Inflammatory macrophage treated with lipopolysaccharide for 1 hour (primary cell): ENCODE measurements at regions not wholly inside any gene's neighbourhood (a gene's known extent, or its start where the extent isn't known, plus 50 kb on each side); places are given as distances from the start of the nearest gene placed in this dataset.

Source experiments
- DNase-seq, 2 donors: peaks; one replicate each; pipeline ENCODE4 v3.0.0-alpha.2; 2020 to 2022

DNA sequence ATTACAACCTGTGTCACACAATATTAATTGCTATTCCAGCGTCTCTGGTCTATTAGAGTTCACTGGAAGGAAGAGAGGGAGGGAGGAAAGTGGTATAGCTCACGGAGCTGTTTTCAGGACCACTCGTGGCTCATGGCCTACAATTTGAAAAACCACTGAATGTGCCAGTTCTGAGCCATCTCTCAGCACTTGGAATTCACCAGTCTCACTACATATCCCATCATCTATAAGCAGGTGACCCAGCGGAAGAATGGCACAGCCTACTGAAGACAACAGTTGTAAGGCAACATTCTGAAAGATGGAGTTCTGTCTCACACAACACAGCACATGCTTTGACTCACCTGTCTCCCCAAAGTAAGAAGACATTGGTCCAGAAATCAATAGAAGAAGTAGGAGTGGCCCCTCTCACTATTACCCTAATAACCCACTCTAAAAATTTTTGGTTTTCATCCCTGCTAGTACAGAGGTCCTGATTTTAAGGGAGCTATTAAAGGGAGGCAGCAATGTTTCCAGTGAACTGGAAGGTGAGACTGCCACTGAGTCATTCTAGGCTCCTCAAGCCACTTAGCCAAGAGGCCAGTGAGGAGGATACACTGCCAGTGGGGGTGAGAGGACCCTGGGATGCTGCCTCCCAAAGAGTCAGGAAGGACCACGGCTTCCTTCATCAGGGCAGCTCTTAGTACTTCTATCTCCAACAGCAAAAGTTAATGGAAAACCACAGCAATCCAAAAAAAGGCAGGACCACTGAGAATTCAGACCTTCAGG, 50.0 kb upstream of the DOCK9 start:
- DNase-seq: no peak

- peak in 1 of 2 donors; percentile 17 for DNase-seq
Observed at GRCh38 chr13:99028890-99029289, 51.0 kb upstream of the DOCK9 start.

DNA sequence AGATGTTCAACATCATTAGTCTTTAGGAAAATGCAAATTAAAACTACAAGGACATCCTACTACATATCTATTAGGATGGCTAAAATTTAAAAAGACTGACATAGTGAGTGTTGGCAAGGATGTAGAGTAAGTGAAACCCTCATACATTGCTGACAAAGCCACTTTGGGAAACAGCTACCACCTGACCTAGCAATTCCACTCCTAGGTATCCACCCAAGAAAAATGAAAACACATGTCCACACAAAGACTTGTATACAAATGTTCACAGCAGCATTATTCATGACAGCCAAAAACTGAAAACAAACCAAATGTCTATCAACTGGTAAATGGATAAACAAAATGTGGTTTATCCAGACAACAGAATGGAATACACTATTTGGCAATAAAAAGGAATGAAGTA, 51.7 kb upstream of the DOCK9 start:
- no peak for DNase-seq

DNA sequence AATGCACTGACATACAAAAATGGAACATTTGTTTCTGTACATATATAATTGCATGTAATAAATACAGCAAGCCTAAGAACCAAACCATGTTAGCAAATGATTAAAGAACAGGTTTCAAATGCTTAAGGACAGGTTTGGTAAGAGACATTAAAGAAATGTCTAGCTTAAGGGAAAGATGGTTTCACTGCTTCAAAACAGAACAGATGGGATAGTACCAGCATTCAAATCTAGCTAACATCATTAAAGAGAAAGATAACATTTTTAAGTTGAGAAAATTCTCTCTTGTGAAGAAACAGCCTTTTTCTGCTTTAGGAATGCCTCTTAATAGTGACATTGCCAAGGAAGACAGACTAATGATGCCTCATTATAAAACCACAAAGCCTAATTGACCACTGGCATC, 52.5 kb upstream of the DOCK9 start:
- DNase-seq: no peak

GRCh38 chr13:99031832-99032231, 54.0 kb upstream of the DOCK9 start:
- no peak for DNase-seq

DNA sequence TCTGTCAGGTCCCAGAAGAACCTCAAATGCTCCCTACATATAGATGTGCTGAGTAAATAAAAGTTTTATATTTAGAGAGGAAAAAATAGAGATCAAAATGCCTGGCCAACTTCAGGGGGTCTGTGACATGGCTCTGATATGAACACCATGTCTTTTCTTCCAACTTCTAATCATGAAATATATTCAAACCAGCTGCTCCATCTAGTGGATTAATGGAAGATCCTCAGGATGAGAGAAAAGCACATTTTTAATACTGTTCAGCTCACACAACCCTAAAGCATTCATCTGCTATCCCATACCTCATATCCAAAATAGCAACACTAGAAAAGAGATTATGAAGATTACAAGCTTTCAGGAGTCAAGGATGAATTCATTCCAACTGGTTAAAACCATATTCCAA, 56.0 kb upstream of the DOCK9 start:
- peak; percentile 19 to 52 for DNase-seq

- DNase-seq: no peak
Observed at GRCh38 chr13:99034333-99035085, 56.6 kb upstream of the DOCK9 start.

DNA sequence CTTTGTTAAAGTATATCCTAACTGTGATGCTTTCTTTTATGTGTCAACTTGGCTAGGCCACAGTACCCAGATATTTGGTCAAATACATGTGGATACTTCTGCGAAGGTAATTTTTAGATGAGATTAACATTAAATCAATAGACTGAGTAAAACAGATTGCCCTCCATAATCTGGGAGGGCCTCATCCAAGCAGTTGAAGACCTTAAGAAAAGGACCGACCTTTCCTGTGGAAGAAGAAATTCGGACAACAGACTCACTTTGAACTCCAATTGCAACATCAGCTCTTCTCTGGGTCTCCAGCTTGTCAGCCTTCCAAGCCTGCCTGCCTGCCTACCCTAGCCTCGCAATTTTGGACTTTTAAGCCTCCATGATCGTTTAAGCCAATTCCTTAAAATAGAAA, 57.9 kb upstream of the DOCK9 start:
- no peak for DNase-seq

DNA sequence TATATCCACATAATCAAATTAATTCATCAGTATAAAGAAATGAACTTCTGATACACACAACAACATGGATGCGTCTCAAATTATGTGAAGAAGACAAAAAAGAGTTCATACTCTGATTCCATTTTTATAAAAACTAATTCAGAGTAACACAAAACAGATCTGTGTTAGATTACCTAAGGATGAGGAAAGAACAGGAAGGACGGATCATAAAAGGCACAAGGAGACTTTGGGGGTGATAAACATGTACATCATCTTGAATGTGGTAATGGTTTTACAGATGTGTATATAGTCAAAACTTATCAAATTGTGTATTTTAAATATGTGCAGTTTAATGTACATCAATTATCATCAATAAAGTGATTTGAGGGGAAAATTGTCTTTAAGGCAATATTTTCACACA, 59.9 kb upstream of the DOCK9 start:
- no peak for DNase-seq

- no peak for DNase-seq
Observed at GRCh38 chr13:99039718-99040280, 61.9 kb upstream of the DOCK9 start.

DNA sequence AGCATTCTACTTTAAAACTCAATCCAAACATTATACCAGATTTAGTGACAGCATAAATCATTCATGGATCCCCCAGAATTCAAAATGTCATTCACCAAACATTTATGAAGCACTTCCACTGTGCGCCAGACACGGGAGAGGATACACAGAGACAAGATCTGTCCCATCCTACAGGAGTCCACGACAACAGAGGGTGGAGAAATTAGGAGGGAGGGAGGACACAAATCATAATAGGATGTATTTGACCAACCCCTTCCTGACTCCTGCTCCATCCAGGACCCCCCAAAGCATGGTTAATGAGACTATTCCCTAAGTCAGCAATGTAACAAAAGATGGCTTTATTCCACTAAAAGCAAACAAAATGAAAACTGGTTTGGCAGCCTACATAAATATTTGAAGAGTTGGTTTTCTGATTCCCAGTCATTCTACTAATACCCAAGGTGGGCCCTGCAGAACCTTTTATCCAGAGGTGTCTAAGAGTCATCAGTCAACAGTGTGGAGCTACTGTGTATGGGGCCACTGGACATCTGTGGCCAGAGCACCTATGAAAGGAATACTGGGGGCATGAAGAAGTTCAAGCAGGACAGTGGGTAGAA, 62.8 kb upstream of the DOCK9 start:
- DNase-seq: no peak

- no peak for DNase-seq
Observed at GRCh38 chr13:99041337-99041736, 63.5 kb upstream of the DOCK9 start.

- DNase-seq: no peak
Observed at GRCh38 chr13:99041788-99042187, 63.9 kb upstream of the DOCK9 start.

DNA sequence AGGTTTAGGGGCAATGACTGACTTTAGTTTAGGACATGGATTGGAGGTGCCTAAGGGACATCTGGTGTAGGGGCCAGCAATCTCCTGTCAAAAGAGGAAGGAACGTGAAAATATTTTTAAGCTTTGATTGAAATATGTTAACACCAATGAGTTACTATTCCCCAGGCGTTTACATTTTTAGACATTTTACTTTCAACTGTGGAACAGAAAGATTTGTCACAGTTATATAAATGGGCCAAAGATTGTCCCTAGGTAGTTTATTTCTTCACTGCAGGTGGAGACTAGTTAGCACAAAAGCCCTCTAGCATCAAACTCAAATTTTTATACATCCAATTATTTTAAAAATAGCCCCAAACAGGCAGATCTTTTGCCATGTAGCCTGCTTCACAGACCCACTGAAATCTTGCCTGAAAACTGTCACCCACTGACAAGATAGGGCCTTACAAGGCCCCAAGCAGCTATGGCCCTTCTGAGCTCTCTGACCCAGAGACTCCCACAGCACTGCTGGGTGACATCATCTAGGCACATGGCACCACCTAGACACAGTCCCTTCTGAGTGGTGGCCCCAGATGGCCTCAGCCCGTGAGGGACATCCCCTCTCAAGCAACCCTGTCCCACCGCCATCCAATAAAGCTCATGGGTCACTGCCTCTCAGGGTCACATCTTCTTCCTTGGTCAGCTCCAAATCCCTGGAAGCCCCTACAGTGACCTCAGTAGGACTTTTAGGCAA, 64.8 kb upstream of the DOCK9 start:
- DNase-seq: peak in 1 of 2 donors; percentile 54

DNA sequence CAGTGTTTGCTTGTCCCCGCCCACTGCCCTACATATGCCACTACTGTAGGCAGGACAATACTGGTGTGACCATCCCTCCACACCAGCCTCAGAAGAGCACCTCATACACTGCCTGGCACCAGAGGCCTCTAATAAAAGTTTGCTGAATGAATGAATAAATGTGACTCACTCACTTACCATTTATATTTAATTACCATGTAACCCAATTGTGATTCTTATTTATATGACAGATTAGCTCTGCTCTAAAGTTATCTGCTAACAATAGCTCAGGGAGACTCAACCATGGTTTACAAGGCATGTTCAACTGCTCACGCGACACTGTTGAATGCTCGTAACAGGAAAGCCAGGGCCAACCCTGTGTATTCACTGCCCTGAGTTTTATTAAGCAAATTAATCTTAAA, 66.0 kb upstream of the DOCK9 start:
- DNase-seq: no peak

DNA sequence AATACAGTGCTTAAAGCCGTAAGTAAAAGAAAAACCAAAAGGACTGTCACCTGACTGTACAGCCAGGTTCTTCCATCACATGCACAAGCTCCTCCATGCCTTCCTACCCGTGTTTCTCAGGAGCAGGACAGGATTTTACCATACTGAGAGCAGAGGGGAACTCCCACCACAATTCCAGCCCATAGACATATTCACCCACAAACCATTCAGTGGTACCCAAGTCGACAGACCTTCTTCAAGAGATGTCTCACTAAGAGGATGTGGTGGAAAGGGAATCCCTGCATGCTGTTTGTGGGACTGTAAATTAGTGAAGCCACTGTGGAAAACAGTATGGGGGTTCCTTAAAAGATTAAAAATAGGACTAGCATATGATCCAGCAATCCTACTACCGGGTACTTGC, 66.9 kb upstream of the DOCK9 start:
- no peak for DNase-seq

GRCh38 chr13:99045396-99045795, 67.5 kb upstream of the DOCK9 start:
- DNase-seq: no peak

GRCh38 chr13:99046851-99047250, 69.0 kb upstream of the DOCK9 start:
- DNase-seq: no peak

- DNase-seq: no peak
Observed at GRCh38 chr13:99050983-99051488, 73.2 kb upstream of the DOCK9 start.

DNA sequence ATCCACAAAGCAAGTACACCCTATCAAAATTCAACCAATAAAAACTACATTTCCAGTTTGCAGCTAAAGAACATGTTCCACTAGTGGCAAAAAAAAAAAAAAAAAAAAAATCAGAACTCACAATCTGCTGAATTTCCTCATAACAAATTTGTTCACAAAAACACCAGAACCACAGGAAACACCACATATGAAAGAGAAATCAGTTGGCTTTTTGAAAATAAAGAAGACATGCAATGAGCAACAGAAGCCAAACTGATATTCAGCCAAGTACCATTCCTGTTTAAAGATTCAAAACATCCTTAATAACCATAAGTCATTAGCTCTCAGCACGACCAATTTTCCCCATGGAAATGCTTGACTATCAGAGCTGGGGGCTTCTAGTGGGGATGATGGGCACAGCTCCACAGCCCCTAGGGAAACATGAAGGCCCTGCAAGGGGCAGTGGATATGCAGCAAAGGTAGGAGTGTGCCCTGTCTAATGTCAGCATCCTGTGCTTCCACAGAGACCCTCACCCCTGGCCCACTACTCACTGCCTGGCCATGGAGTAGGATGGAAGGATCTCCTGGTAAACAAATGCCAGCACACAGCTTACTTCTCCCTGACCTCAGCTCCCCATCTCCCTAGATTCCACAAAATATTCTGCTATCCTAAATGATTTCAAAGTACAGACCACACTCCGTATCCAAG, 74.0 kb upstream of the DOCK9 start:
- no peak for DNase-seq

DNA sequence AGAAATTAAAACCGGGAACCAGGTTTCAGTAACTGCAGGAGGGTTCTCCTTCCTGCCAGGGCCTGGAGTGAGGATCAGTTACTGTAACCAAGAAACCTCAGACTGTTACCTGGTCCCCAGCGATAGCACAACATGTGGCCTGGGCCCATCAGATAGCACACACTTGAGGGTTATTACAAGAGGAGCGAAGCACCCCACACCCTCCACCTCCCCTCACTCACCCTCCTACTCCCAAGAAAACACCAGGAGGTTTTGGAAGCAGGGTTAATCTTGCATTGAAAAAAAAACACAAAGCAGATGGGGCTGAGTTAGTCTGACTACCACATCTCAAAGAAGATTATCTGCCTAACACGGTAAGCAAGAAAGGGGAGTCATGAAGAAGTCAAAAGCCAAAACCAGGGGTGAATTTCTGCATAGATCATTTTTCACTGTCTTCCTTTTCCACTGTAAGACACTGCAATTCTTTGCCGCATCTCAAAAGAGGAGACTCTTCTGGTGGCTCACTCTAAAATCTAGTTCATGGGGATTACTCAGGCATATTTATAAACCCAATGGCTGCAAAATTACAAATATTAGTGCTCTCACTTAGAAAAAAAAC, 75.9 kb upstream of the DOCK9 start:
- no peak for DNase-seq

DNA sequence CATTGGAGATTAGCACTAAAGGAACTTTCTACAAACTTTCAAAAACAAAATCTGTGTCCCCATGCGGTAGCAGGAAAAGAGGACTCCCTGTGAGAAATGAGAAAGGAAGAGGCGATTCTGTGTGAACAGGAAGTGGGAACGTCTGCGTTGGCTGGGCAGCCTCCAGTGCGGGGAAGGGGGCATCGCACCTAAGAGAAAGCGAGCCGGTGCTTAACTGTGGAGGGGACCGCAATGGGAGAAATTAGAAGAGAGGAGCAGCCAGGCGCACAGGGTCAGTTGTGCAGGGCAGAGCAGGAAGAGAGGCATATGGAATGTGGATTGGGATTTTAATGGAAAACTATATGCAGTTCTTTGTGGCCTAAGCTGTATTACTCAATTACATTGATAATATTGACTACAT, 77.4 kb upstream of the DOCK9 start:
- no peak for DNase-seq
